Right lobe of liver (tissue), 6 donors: ENCODE measurements at regions not wholly inside any gene's neighbourhood (a gene's known extent, or its start where the extent isn't known, plus 50 kb on each side); places are given as distances from the start of the nearest gene placed in this dataset.

Experiments
- ATAC-seq, 4 donors: fragments of 200-7000 bp; cut with Tn5 transposase; one replicate each; pipeline ENCODE4 v1.9.1; 2020; ENCODE audit warnings: mild to moderate bottlenecking in 4 of 4, moderate library complexity in 4 of 4
- DNase-seq, 3 donors: peaks; one replicate each; pipeline ENCODE4 v3.0.0-alpha.2; 2020
- H3K27ac ChIP-seq, 3 donors: fragments of 200-600 bp; one replicate each; pipeline ENCODE4 v1.8.0; 2022
- H3K27me3 ChIP-seq, 2 donors: fragments of 200-600 bp; one replicate each; pipeline ENCODE4 v1.8.0; 2022
- H3K36me3 ChIP-seq, 4 donors: fragments of 200-600 bp; sonication (generic) in 1 of 4; one replicate each; pipeline versions ENCODE4 v1.5.1 to v1.8.0; 2017 to 2022; ENCODE audit warnings: control low read depth in 1 of 4
- H3K4me1 ChIP-seq, 4 donors: fragments of 200-600 bp; sonication (generic) in 1 of 4; one replicate each; pipeline versions ENCODE4 v1.5.1 to v1.8.0; 2017 to 2022; ENCODE audit warnings: control low read depth in 1 of 4
- H3K4me3 ChIP-seq, 3 donors: fragments of 200-600 bp; one replicate each; pipeline ENCODE4 v1.8.0; 2022
- H3K9me3 ChIP-seq, 4 donors: fragments of 200-600 bp; sonication (generic) in 1 of 4; one replicate each; pipeline versions ENCODE4 v1.5.1 to v1.8.0; 2017 to 2022; ENCODE audit warnings: control low read depth in 1 of 4
- POLR2A ChIP-seq: fragments of 450-650 bp; IDR thresholded peaks from one replicate; pipeline ENCODE4 v1.6.1; 2017; ENCODE audit warnings: antibody characterized with exemption, mild to moderate bottlenecking
- WGBS: methylation state at CpG from one replicate; pipeline ENCODE4 v1.1.6; 2018; ENCODE audit warnings: low coverage, low lambda C conversion rate; ENCODE audit not compliant: insufficient coverage; ENCODE audit errors: missing lambda C conversion rate; 5-methylcytosine and 5-hydroxymethylcytosine counted together
- intact Hi-C, 2 donors: fragments of 100-400 bp; cut with DNase I; formaldehyde crosslinking; loops; one replicate each; pipeline versions ENCODE4 v1.11.2 to v1.14.1; 2022
- TF ChIP-seq, protein P1 (sequence below), 4 donors: fragments of 200-600 bp in 3 of 4; fragments of 450-650 bp in 1 of 4; IDR thresholded peaks; one replicate each; pipeline versions ENCODE4 v1.5.1 to v1.8.0; 2016 to 2022; ENCODE audit warnings: antibody characterized with exemption in 4 of 4, mild to moderate bottlenecking in 2 of 4
- donor health status: DM: no; HTN: yes; CAD: no.
- donor health status: DM: no; HTN: no; CAD: no.
- donor health status: DM: no; HTN: no; CAD: no.
- donor health status: DM: no; HTN: yes; CAD: no.
- donor health status: DM: no; HTN: yes; CAD: no.

DNA sequence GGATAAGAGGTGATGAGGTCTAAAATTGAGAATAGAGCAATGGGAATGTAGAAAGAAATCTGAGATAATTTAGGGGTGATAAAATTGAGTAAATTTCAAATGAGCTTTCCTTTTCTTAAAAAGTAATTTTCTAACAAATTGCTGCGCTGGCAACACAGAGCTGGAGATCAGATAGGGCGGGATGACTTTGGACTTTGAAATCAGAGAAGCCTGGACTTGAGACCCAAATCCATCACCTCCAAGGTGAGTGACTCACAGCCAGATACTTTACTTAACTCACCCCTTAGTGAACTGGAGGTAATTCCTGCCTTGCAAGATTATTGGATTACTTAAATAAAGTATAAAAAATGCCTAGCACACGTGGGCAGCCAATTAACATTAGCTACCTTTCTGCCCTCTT is 80.8 kb downstream of the P2RY1 start:
- ATAC-seq (no peak), DNase-seq (no peak)
- H3K4me1 ChIP-seq = no peaks in the 10 kb centered on the region
- H3K27ac ChIP-seq = no peak overlapping the region
- TF ChIP-seq POLR2A = no peak
- TF ChIP-seq, protein P1, sequence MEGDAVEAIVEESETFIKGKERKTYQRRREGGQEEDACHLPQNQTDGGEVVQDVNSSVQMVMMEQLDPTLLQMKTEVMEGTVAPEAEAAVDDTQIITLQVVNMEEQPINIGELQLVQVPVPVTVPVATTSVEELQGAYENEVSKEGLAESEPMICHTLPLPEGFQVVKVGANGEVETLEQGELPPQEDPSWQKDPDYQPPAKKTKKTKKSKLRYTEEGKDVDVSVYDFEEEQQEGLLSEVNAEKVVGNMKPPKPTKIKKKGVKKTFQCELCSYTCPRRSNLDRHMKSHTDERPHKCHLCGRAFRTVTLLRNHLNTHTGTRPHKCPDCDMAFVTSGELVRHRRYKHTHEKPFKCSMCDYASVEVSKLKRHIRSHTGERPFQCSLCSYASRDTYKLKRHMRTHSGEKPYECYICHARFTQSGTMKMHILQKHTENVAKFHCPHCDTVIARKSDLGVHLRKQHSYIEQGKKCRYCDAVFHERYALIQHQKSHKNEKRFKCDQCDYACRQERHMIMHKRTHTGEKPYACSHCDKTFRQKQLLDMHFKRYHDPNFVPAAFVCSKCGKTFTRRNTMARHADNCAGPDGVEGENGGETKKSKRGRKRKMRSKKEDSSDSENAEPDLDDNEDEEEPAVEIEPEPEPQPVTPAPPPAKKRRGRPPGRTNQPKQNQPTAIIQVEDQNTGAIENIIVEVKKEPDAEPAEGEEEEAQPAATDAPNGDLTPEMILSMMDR (IDR thresholded peaks at IDR 0.05) = no peak
- no peaks in the 10 kb centered on the region for H3K36me3 ChIP-seq
- no peak overlapping the region for H3K4me3 ChIP-seq
- H3K9me3 ChIP-seq = no peaks in the 10 kb centered on the region
- H3K27me3 ChIP-seq = no peaks in the 10 kb centered on the region
- intact Hi-C loops = no loop called here
- 19% methylated on average over 3 of the region's 3 CpGs for WGBS

GRCh38 chr3:152916753-152917279 is 81.9 kb downstream of the P2RY1 start:
- H3K4me1 ChIP-seq = no peaks in the 10 kb centered on the region
- no peak overlapping the region for H3K27ac ChIP-seq
- H3K36me3 ChIP-seq = no peaks in the 10 kb centered on the region
- DNase-seq (no peak), ATAC-seq (no peak)
- intact Hi-C loops = no loop called here
- 45% methylated on average over 5 of the region's 5 CpGs for WGBS
- H3K9me3 ChIP-seq = no peaks in the 10 kb centered on the region
- H3K4me3 ChIP-seq = no peak overlapping the region
- H3K27me3 ChIP-seq = no peaks in the 10 kb centered on the region
- no peak for TF ChIP-seq POLR2A
- TF ChIP-seq, protein P1 (IDR thresholded peaks at IDR 0.05) = no peak

- intact Hi-C loops = no loop called here
- ATAC-seq (no peak), DNase-seq (no peak)
- TF ChIP-seq POLR2A = no peak
- no peaks in the 10 kb centered on the region for H3K9me3 ChIP-seq
- no peak overlapping the region for H3K27ac ChIP-seq
- no peaks in the 10 kb centered on the region for H3K4me1 ChIP-seq
- H3K27me3 ChIP-seq = no peaks in the 10 kb centered on the region
- H3K4me3 ChIP-seq = no peak overlapping the region
- no peaks in the 10 kb centered on the region for H3K36me3 ChIP-seq
These were observed 86.4 kb downstream of the P2RY1 start for GRCh38 chr3:152921351-152921750.

- no peaks in the 10 kb centered on the region for H3K4me1 ChIP-seq
- H3K36me3 ChIP-seq = no peaks in the 10 kb centered on the region
- no peak overlapping the region for H3K27ac ChIP-seq
- no peak overlapping the region for H3K4me3 ChIP-seq
- TF ChIP-seq, protein P1 (IDR thresholded peaks at IDR 0.05) = no peak
- TF ChIP-seq POLR2A = no peak
- DNase-seq (no peak), ATAC-seq (no peak)
- intact Hi-C loops = no loop called here
- no peaks in the 10 kb centered on the region for H3K27me3 ChIP-seq
- no peaks in the 10 kb centered on the region for H3K9me3 ChIP-seq
- WGBS = 66% methylated on average over 2 of the region's 2 CpGs
These were observed 87.6 kb downstream of the P2RY1 start for GRCh38 chr3:152922554-152922953.

- no peaks in the 10 kb centered on the region for H3K36me3 ChIP-seq
- ATAC-seq = no peak
- H3K27ac ChIP-seq = no peak overlapping the region
- 33% methylated on average over 3 of the region's 3 CpGs for WGBS
- H3K9me3 ChIP-seq = no peaks in the 10 kb centered on the region
- H3K4me3 ChIP-seq = no peak overlapping the region
- no peaks in the 10 kb centered on the region for H3K27me3 ChIP-seq
- H3K4me1 ChIP-seq = no peaks in the 10 kb centered on the region
- TF ChIP-seq, protein P1 (IDR thresholded peaks at IDR 0.05) = no peak
- no peak for TF ChIP-seq POLR2A
- intact Hi-C loops = no loop called here
- no peak for DNase-seq
These were observed 92.2 kb downstream of the P2RY1 start for GRCh38 chr3:152927131-152927530.
